MG63 (cell line): ENCODE measurements at regions not wholly inside any gene's neighbourhood (a gene's known extent, or its start where the extent isn't known, plus 50 kb on each side); places are given as distances from the start of the nearest gene placed in this dataset.
"Not testable (repeated sequence)": the region's sequence is repeated elsewhere in the genome, so short reads cannot be mapped to it uniquely, and the experiment has no call there.

Experiments
- DNase-seq: peaks from one replicate; pipeline ENCODE4 v3.0.0-alpha.2; 2020
- H3K27me3 ChIP-seq: fragments of 250-450 bp; sonication (Bioruptor Pico); 2 replicates; pipeline ENCODE4 v1.5.1; 2020; ENCODE audit warnings: mild to moderate bottlenecking, moderate library complexity
- H3K36me3 ChIP-seq: fragments of 250-450 bp; sonication (Bioruptor Pico); 2 replicates; pipeline ENCODE4 v1.5.1; 2020; ENCODE audit warnings: mild to moderate bottlenecking, moderate library complexity
- H3K4me3 ChIP-seq: fragments of 250-450 bp; sonication (Bioruptor Pico); 2 replicates; pipeline ENCODE4 v1.5.1; 2020; ENCODE audit warnings: mild to moderate bottlenecking, moderate library complexity
- H3K9me3 ChIP-seq: fragments of 250-450 bp; sonication (Bioruptor Pico); 2 replicates; pipeline ENCODE4 v1.5.1; 2020; ENCODE audit warnings: mild to moderate bottlenecking, moderate library complexity

GRCh38 chr10:90286941-90287340 lies 570.9 kb downstream of the HTR7 start:
- H3K27me3 ChIP-seq, result no peaks in the 10 kb centered on the region
- H3K4me3 ChIP-seq, result no peak overlapping the region
- DNase-seq, result no peak
- H3K36me3 ChIP-seq, result no peaks in the 10 kb centered on the region
- H3K9me3 ChIP-seq, result no peaks in the 10 kb centered on the region

GRCh38 chr10:90288391-90288933 lies 569.4 kb downstream of the HTR7 start:
- no peaks in the 10 kb centered on the region for H3K27me3 ChIP-seq
- no peaks in the 10 kb centered on the region for H3K9me3 ChIP-seq
- H3K36me3 ChIP-seq, result no peaks in the 10 kb centered on the region
- DNase-seq, result no peak
- no peak overlapping the region for H3K4me3 ChIP-seq

- DNase-seq, result no peak
Measured at GRCh38 chr10:90289037-90289436, 568.8 kb downstream of the HTR7 start.

DNA sequence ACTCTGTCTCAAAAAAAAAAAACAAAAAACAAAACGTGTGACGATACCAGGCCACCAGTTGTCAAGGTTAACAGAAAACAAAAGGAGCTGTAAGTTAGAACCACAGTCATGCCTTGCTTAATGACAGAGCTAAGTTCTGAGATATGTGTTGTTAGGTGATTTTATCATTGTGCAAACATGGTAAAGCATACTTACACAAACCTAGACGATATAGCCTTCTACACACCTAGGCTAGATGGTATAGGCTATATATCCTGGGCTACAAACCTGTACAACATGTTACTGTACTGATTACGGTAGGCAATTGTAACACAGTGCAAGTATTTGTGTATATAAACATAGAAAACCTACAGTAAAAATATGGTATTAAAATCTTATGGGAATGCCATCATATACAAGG lies 564.2 kb downstream of the HTR7 start:
- Histone ChIP-seq H3K27me3 (no peaks in the 10 kb centered on the region), H3K4me3 (no peak overlapping the region), H3K9me3 (no peaks in the 10 kb centered on the region), H3K36me3 (no peaks in the 10 kb centered on the region)
- no peak for DNase-seq

More at GRCh38 chr10:90289037-90289436, 568.8 kb downstream of the HTR7 start:
- Histone ChIP-seq H3K4me3 (no peak overlapping the region), H3K9me3 (no peaks in the 10 kb centered on the region), H3K36me3 (no peaks in the 10 kb centered on the region), H3K27me3 (no peaks in the 10 kb centered on the region)

DNA sequence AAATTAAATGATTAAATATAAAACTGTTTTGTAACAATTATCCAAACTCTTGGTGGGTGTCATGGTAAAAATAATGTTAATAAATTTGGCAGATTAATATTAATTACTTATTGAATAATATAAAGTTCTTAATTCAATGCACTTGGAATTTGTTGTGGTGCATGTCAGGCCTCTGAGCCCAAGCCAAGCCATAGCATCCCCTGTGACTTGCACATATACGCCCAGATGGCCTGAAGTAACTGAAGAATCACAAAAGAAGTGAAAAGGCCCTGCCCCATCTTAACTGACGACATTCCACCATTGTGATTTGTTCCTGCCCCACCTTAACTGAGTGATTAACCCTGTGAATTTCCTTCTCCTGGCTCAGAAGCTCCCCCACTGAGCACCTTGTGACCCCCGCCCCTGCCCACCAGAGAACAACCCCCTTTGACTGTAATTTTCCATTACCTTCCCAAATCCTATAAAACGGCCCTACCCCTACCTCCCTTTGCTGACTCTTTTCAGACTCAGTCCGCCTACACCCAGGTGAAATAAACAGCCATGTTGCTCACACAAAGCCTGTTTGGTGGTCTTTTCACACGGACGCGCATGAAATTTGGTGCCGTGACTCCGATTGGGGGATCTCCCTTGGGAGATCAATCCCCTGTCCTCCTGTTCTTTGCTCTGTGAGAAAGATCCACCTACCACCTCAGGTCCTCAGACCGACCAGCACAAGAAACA lies 562.9 kb downstream of the HTR7 start:
- DNase-seq, H3K36me3 ChIP-seq, H3K27me3 ChIP-seq, H3K9me3 ChIP-seq, H3K4me3 ChIP-seq: not testable (repeated sequence)

DNA sequence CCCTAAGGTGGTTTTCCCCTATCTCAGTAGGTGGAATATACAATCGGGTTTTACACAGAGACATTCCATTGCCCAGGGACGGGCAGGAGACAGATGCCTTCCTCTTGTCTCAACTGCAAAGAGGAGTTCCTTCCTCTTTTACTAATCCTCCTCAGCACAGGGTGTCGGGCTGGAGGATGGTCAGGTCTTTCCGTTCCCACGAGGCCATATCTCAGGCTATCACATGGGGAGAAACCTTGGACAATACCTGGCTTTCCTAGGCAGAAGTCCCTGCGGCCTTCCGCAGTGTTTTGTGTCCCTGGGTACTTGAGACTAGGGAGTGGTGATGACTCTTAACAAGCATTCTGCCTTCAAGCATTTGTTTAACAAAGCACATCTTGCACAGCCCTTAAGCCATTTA lies 555.8 kb downstream of the HTR7 start:
- not testable (repeated sequence) for H3K9me3 ChIP-seq, DNase-seq, H3K4me3 ChIP-seq, H3K27me3 ChIP-seq, H3K36me3 ChIP-seq

DNA sequence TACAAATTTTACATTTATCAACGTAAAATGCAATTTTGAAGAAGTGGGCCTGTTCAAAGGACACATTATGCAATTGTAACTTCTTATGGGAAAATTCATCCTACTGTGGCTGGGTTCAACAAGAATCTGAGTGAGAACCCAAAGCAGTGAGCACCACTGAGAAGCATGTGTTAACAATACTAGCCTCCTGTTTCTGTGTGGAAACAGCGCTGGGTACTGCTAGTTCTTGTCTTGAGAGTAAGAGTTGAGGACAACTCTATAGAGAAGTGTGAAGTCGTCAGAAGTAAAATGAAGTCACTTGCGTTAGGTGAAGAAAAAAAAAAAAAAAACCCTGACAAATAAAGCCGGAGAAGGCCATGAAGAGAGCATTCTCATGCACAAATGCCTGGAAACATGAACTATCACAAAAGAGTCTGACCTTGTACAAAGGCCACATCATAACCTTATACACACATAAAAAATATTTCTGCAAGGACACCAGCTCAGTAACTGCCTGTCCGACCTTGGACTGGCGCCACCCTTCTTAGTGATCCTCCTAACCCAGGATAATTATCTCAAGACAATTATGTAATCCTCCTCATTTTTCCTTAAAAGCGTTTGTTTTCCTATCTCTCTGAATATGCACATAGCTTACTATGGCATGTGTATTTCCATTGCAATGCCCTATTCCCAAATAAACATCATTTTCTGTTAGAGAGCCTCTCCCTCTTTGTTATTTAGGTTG lies 554.9 kb downstream of the HTR7 start:
- no peaks in the 10 kb centered on the region for H3K27me3 ChIP-seq
- no peak overlapping the region for H3K4me3 ChIP-seq
- DNase-seq, result no peak
- H3K36me3 ChIP-seq, result no peaks in the 10 kb centered on the region
- H3K9me3 ChIP-seq, result no peaks in the 10 kb centered on the region

- no peaks in the 10 kb centered on the region for H3K27me3 ChIP-seq
- DNase-seq, result no peak
- peaks cover 2% of the 10 kb centered on the region; the same call in 1 of the 2 replicates for H3K9me3 ChIP-seq
- H3K4me3 ChIP-seq, result no peak overlapping the region
- no peaks in the 10 kb centered on the region for H3K36me3 ChIP-seq
Measured at GRCh38 chr10:90304533-90304932, 553.3 kb downstream of the HTR7 start.

DNA sequence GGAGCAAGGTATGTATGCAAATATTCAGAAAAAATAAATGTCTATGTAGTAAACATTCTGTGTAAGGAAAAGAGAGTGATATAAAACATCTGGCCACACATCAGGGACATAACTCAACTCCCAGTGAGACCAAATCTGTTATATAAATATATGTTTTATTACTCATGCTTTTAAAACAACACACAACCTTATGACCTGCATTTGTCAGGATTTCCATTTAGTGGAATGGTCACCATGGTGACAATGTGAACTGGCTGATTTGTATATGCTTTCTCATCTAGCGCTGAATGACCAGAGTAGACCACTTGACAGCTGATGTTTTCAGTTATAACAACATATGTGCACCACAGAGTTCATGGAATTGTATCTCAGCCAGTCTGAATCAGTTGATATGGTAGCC lies 551.7 kb downstream of the HTR7 start:
- Histone ChIP-seq H3K27me3 (no peaks in the 10 kb centered on the region), H3K36me3 (no peaks in the 10 kb centered on the region), H3K4me3 (no peak overlapping the region), H3K9me3 (peaks cover 2% of the 10 kb centered on the region; the same call in 1 of the 2 replicates)
- peak; percentile 43 for DNase-seq

DNA sequence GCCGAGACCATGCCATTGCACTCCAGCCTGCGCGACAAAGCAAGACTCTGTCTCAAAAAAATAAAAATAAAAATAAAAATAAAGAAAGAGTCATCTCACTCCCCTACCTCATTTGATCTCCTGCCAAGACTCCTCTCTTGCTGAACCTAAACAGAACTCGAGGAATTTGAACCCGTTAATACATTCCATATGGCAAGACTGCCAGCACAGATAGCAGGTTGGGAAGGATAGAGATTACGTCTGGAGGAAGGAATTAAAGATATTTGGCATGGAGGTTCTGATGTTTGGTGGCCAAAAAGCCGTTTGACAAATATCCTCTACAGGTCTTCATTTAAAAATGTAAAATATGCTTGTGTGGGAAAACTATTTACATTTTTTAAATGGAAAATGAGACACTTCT lies 549.6 kb downstream of the HTR7 start:
- H3K36me3 ChIP-seq, result no peaks in the 10 kb centered on the region
- H3K9me3 ChIP-seq, result peaks cover 2% of the 10 kb centered on the region; the same call in 1 of the 2 replicates
- no peak overlapping the region for H3K4me3 ChIP-seq
- DNase-seq, result no peak
- no peaks in the 10 kb centered on the region for H3K27me3 ChIP-seq

DNA sequence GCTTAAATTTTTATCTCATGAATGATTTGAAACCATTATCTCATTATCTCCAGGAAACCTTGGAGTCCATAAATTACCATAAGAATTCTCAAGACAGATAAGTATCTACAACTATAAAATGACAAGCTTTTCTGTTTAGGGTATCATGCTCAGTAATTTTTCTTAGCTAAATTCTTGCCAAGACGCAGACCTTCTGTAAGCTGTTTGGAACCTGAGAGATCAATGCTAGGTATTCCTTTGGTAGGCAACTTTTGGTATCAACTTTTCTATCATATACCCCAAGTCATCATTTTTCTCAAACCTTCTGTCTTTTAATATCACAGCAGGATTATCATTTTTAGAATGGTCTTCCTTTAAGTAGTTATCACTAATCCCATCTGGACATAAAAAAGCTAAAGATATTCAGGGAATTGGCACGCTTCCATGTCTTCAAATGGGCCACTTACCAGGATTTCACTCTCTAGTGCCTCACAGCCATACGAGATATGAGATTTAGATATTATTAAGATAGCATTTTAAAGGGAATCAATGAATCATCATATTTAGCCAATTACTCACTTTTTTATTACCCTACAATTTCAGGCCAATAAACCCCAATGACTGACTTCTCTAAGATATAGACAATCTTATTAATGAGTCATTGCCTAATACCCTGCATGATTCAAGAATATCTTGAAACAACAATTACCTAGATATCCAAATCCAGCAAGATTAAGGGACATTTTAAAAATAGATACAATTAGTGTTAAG lies 544.1 kb downstream of the HTR7 start:
- DNase-seq, result peak; percentile 9
- no peaks in the 10 kb centered on the region; the same call in 1 of the 2 replicates for H3K9me3 ChIP-seq
- no peaks in the 10 kb centered on the region for H3K36me3 ChIP-seq
- no peak overlapping the region for H3K4me3 ChIP-seq
- H3K27me3 ChIP-seq, result no peaks in the 10 kb centered on the region

DNA sequence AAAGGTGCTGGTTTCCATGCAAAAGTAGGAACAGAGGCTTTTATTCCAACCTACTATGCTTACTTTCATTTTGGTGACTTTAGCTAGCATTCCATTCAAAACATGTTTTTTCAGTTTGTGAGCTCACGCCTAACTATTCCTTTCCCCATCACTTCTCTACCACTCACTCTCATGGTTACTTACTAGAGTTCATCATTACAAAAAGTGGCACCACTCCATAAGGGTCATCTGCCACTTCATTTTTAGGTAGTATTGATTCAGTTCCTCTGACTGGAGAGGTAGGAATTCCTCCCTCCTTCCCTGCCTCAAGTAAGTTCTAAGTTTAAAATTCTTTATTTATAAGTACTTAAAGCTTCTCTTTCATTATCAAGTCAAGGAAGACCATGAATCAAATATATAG lies 543.1 kb downstream of the HTR7 start:
- no peaks in the 10 kb centered on the region for H3K27me3 ChIP-seq
- H3K36me3 ChIP-seq, result no peaks in the 10 kb centered on the region
- no peak for DNase-seq
- no peak overlapping the region for H3K4me3 ChIP-seq
- no peaks in the 10 kb centered on the region for H3K9me3 ChIP-seq

DNA sequence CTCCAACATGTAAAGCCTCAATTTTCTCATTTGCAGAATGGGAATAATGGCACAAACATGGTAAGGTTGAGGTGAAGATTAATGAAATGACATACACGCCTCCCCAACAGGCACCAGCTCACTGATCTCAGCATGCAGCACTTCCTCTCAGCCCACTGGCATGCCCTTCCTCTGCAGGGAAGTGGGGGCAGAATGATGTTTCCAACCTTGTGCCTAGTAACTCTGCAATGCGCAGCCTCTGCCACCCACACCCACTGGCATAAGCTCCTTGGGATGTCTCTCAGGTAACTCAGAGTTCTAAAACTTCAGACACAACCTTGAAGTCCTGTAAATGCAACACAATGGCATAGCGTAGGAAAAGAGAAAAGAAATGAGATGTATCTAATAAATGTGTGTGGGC lies 540.7 kb downstream of the HTR7 start:
- DNase-seq, result no peak
- H3K36me3 ChIP-seq, result no peaks in the 10 kb centered on the region
- H3K9me3 ChIP-seq, result no peaks in the 10 kb centered on the region
- no peak overlapping the region for H3K4me3 ChIP-seq
- no peaks in the 10 kb centered on the region for H3K27me3 ChIP-seq

GRCh38 chr10:90318659-90319058 lies 539.2 kb downstream of the HTR7 start:
- H3K9me3 ChIP-seq, result no peaks in the 10 kb centered on the region
- H3K27me3 ChIP-seq, result no peaks in the 10 kb centered on the region
- DNase-seq, result no peak
- H3K36me3 ChIP-seq, result no peaks in the 10 kb centered on the region
- H3K4me3 ChIP-seq, result no peak overlapping the region

GRCh38 chr10:90319188-90319914 lies 538.5 kb downstream of the HTR7 start:
- H3K36me3 ChIP-seq, result no peaks in the 10 kb centered on the region
- no peaks in the 10 kb centered on the region for H3K9me3 ChIP-seq
- H3K27me3 ChIP-seq, result no peaks in the 10 kb centered on the region
- H3K4me3 ChIP-seq, result no peak overlapping the region
- DNase-seq, result peak; percentile 63

- Histone ChIP-seq H3K9me3 (no peaks in the 10 kb centered on the region), H3K4me3 (no peak overlapping the region), H3K36me3 (no peaks in the 10 kb centered on the region), H3K27me3 (no peaks in the 10 kb centered on the region)
- DNase-seq, result no peak
Measured at GRCh38 chr10:90321132-90321816, 536.6 kb downstream of the HTR7 start.
